A549 (cell line): ENCODE measurements at regions not wholly inside any gene's neighbourhood (a gene's known extent, or its start where the extent isn't known, plus 50 kb on each side); places are given as distances from the start of the nearest gene placed in this dataset.

Experiments used
- ATAC-seq, 2 experiments: fragments of 200-7000 bp in 1 of 2; fragments of >200 bp in 1 of 2; cut with Nextera tagmentation in 1 of 2; cut with Tn5 transposase in 1 of 2; 3 replicates each; pipeline versions ENCODE4 v1.8.0 to v1.9.1; 2018 to 2020; ENCODE audit warnings: mild to moderate bottlenecking in 1 of 2, moderate library complexity in 1 of 2
- CTCF ChIA-PET: fragments of 300-600 bp; sonication (Branson Sonifier 250); formaldehyde crosslinking; extraction: SDS; loops from one replicate; lab custom pipeline; 2021; ENCODE audit warnings: antibody characterized with exemption, inconsistent platforms; lab: Yijun Ruan, JAX
- POLR2A ChIA-PET: fragments of 350-600 bp; formaldehyde crosslinking; extraction: SDS; loops from one replicate; lab custom pipeline; 2021; ENCODE audit warnings: antibody characterized with exemption, inconsistent platforms; lab: Yijun Ruan, JAX
- DNase-seq, 2 experiments: peaks; one replicate each; pipeline versions ENCODE4 v3.0.0 to v3.0.0-alpha.2; 2011 to 2016; ENCODE audit warnings: low read depth in 1 of 2, low spot score in 1 of 2
- FAIRE-seq: peaks from 2 replicates; lab custom pipeline; 2011; peaks lifted over from hg19 to GRCh38; lab: Jason Lieb, UNC
- H3K27ac ChIP-seq, 2 experiments: fragments of >200 bp; sonication (Bioruptor Twin); formaldehyde crosslinking; 3 replicates each; pipeline ENCODE4 v1.5.1; 2016 to 2017
- H3K4me1 ChIP-seq: fragments of >200 bp; sonication (Bioruptor Twin); formaldehyde crosslinking; 3 replicates; pipeline ENCODE4 v1.6.1; 2016
- H3K4me2 ChIP-seq: fragments of >200 bp; sonication (Bioruptor Twin); formaldehyde crosslinking; 3 replicates; pipeline ENCODE4 v1.6.1; 2016
- H3K4me3 ChIP-seq: fragments of >200 bp; sonication (Bioruptor Twin); formaldehyde crosslinking; 3 replicates; pipeline ENCODE4 v1.5.1; 2016
- H3K9me3 ChIP-seq: fragments of >200 bp; sonication (Bioruptor Twin); formaldehyde crosslinking; 3 replicates; pipeline ENCODE4 v1.6.1; 2016
- CBX8 ChIP-seq: fragments of 200-600 bp; sonication (generic); IDR thresholded peaks from 2 replicates; pipeline ENCODE4 v1.6.1; 2016
- EHF ChIP-seq: fragments of 250-450 bp; sonication (Bioruptor Pico); IDR thresholded peaks from 2 replicates; pipeline ENCODE4 v1.5.0; 2020; ENCODE audit warnings: mild to moderate bottlenecking
- ELK1 ChIP-seq: fragments of 150-350 bp; IDR thresholded peaks from 2 replicates; pipeline ENCODE4 v1.6.1; 2014; ENCODE audit warnings: low read depth, mild to moderate bottlenecking, low read length
- EP300 ChIP-seq, 2 experiments: fragments of >200 bp; sonication (Bioruptor Twin); formaldehyde crosslinking; IDR thresholded peaks; 2 replicates in 1 of 2; 3 replicates in 1 of 2; pipeline ENCODE4 v1.6.1; 2016 to 2017
- FOSB ChIP-seq: fragments of 250-450 bp; sonication (Bioruptor Pico); IDR thresholded peaks from 2 replicates; pipeline ENCODE4 v1.5.0; 2020; ENCODE audit warnings: mild to moderate bottlenecking, moderate library complexity
- FOSL2 ChIP-seq, 2 experiments: fragments of 450-650 bp in 1 of 2; fragments of >200 bp in 1 of 2; sonication (Bioruptor Twin) in 1 of 2; formaldehyde crosslinking; IDR thresholded peaks; 2 replicates each; pipeline versions ENCODE4 v1.5.0 to v1.6.1; 2016 to 2020; ENCODE audit warnings: mild to moderate bottlenecking in 1 of 2, moderate library complexity in 1 of 2
- GATA3 ChIP-seq: IDR thresholded peaks from 2 replicates; pipeline ENCODE4 v1.6.1; 2012; ENCODE audit warnings: borderline replicate concordance
- HDAC2 ChIP-seq: fragments of 200-600 bp; sonication (generic); IDR thresholded peaks from 2 replicates; pipeline ENCODE4 v1.6.1; 2016
- HEYL ChIP-seq: fragments of 250-450 bp; sonication (Bioruptor Pico); IDR thresholded peaks from 2 replicates; pipeline ENCODE4 v1.8.0; 2021; ENCODE audit warnings: mild to moderate bottlenecking, moderate library complexity
- HOXA7 ChIP-seq: fragments of 250-450 bp; sonication (Bioruptor Pico); IDR thresholded peaks from 2 replicates; pipeline ENCODE4 v1.5.0; 2020; ENCODE audit warnings: mild to moderate bottlenecking, moderate library complexity
- JUN ChIP-seq, 2 experiments: fragments of >200 bp; sonication (Bioruptor Twin); formaldehyde crosslinking; IDR thresholded peaks; 2 replicates in 1 of 2; 3 replicates in 1 of 2; pipeline ENCODE4 v1.6.1; 2016 to 2017
- JUNB ChIP-seq: fragments of >200 bp; sonication (Bioruptor Twin); formaldehyde crosslinking; IDR thresholded peaks from 2 replicates; pipeline ENCODE4 v1.6.1; 2016
- KDM1A ChIP-seq: fragments of 200-600 bp; sonication (generic); IDR thresholded peaks from 2 replicates; pipeline ENCODE4 v1.6.1; 2016; ENCODE audit warnings: low read depth, mild to moderate bottlenecking
- KDM5A ChIP-seq: fragments of 200-600 bp; sonication (generic); IDR thresholded peaks from 2 replicates; pipeline ENCODE4 v1.6.1; 2016; ENCODE audit warnings: antibody characterized with exemption, mild to moderate bottlenecking
- PBX3 ChIP-seq: IDR thresholded peaks from 2 replicates; pipeline ENCODE4 v1.6.1; 2012
- PHF8 ChIP-seq: fragments of 200-600 bp; sonication (generic); IDR thresholded peaks from 2 replicates; pipeline ENCODE4 v1.6.1; 2016; ENCODE audit warnings: low read depth, mild to moderate bottlenecking, antibody characterized with exemption, moderate library complexity, borderline replicate concordance
- POLR2A ChIP-seq: IDR thresholded peaks from 2 replicates; pipeline ENCODE4 v1.6.1; 2012; ENCODE audit warnings: mild to moderate bottlenecking, low read length
- RCOR1 ChIP-seq: fragments of 150-350 bp; IDR thresholded peaks from 2 replicates; pipeline ENCODE4 v1.6.1; 2014; ENCODE audit warnings: antibody characterized with exemption, low read length, low read depth
- RFX5 ChIP-seq: fragments of 450-650 bp; IDR thresholded peaks from 2 replicates; pipeline ENCODE4 v1.7.1; 2014; ENCODE audit warnings: antibody characterized with exemption, mild to moderate bottlenecking, moderate library complexity
- RNF2 ChIP-seq: fragments of 200-600 bp; sonication (generic); IDR thresholded peaks from 2 replicates; pipeline ENCODE4 v1.6.1; 2016; ENCODE audit warnings: low read depth, mild to moderate bottlenecking, antibody characterized with exemption, moderate library complexity, borderline replicate concordance
- SMC3 ChIP-seq: fragments of >200 bp; sonication (Bioruptor Twin); formaldehyde crosslinking; IDR thresholded peaks from 3 replicates; pipeline ENCODE4 v1.6.1; 2018; ENCODE audit warnings: inconsistent platforms
- ZNF302 ChIP-seq: fragments of 250-450 bp; sonication (Bioruptor Pico); IDR thresholded peaks from 2 replicates; pipeline ENCODE4 v1.9.0; 2021; ENCODE audit warnings: inconsistent platforms, mild to moderate bottlenecking, moderate library complexity
- WGBS: methylation state at CpG from one replicate; pipeline ENCODE4 v1.1.6; 2017; ENCODE audit errors: missing lambda C conversion rate; 5-methylcytosine and 5-hydroxymethylcytosine counted together
- TF ChIP-seq, protein P1 (sequence below): fragments of 200-600 bp; sonication (generic); IDR thresholded peaks from 2 replicates; pipeline ENCODE4 v1.6.1; 2016; ENCODE audit warnings: antibody characterized with exemption, mild to moderate bottlenecking, moderate library complexity

- DNase-seq (no peak), FAIRE-seq (no peak), ATAC-seq (no peak)
- Histone ChIP-seq H3K4me3 (no peak overlapping the region), H3K4me1 (no peaks in the 10 kb centered on the region), H3K4me2 (no peak overlapping the region), H3K9me3 (no peaks in the 10 kb centered on the region), H3K27ac (no peak overlapping the region)
- 18% methylated on average over 2 of the region's 2 CpGs for WGBS
- peak; percentile 90; the same call in 1 of the 2 replicates for TF ChIP-seq RNF2
- TF ChIP-seq ELK1: no peak
- TF ChIP-seq POLR2A: no peak
- no peak for TF ChIP-seq PBX3
- 0 out of 2 replicates have a peak, but pooled peaks have one; percentile 60 for TF ChIP-seq CBX8
- no peak for TF ChIP-seq HDAC2
- ChIA-PET CTCF (no interaction called here), POLR2A (no interaction called here)
Observed at GRCh38 chr4:138633580-138633904, 382.0 kb upstream of the NOCT start.

- ATAC-seq (no peak), FAIRE-seq (no peak), DNase-seq (no peak)
- H3K4me2 ChIP-seq: no peak overlapping the region
- no peak overlapping the region for H3K4me3 ChIP-seq
- 49% methylated on average over 5 of the region's 5 CpGs for WGBS
- no peak overlapping the region for H3K27ac ChIP-seq
- no peaks in the 10 kb centered on the region for H3K4me1 ChIP-seq
- ChIA-PET CTCF (no interaction called here), POLR2A (no interaction called here)
- no peak for TF ChIP-seq SMC3
- TF ChIP-seq RCOR1: no peak
- TF ChIP-seq JUN (IDR thresholded peaks at IDR 0.05): no peak
- TF ChIP-seq KDM5A: no peak
- no peak for TF ChIP-seq HOXA7 (CRISPR knock-in tag)
- no peak for TF ChIP-seq FOSB
- TF ChIP-seq FOSL2 (IDR thresholded peaks at IDR 0.05): no peak
- TF ChIP-seq FOSL2 (CRISPR knock-in tag; IDR thresholded peaks at IDR 0.05): no peak
- no peak for TF ChIP-seq ZNF302 (CRISPR knock-in tag)
- no peak for TF ChIP-seq EP300 (IDR thresholded peaks at IDR 0.05)
- no peak for TF ChIP-seq KDM1A
- no peak for TF ChIP-seq GATA3
- TF ChIP-seq JUNB: no peak
- no peak for TF ChIP-seq EHF (CRISPR knock-in tag)
- TF ChIP-seq HEYL (CRISPR knock-in tag): no peak
- no peaks in the 10 kb centered on the region for H3K9me3 ChIP-seq
Observed at GRCh38 chr4:138632856-138633579, 382.6 kb upstream of the NOCT start.

- Histone ChIP-seq H3K4me2 (no peak overlapping the region), H3K4me3 (no peak overlapping the region), H3K27ac (no peak overlapping the region), H3K4me1 (no peaks in the 10 kb centered on the region), H3K9me3 (no peaks in the 10 kb centered on the region)
- TF ChIP-seq PHF8: no peak
- no peak for TF ChIP-seq ZNF302 (CRISPR knock-in tag)
- no peak for TF ChIP-seq HEYL (CRISPR knock-in tag)
- no peak for TF ChIP-seq KDM1A
- TF ChIP-seq, protein P1, sequence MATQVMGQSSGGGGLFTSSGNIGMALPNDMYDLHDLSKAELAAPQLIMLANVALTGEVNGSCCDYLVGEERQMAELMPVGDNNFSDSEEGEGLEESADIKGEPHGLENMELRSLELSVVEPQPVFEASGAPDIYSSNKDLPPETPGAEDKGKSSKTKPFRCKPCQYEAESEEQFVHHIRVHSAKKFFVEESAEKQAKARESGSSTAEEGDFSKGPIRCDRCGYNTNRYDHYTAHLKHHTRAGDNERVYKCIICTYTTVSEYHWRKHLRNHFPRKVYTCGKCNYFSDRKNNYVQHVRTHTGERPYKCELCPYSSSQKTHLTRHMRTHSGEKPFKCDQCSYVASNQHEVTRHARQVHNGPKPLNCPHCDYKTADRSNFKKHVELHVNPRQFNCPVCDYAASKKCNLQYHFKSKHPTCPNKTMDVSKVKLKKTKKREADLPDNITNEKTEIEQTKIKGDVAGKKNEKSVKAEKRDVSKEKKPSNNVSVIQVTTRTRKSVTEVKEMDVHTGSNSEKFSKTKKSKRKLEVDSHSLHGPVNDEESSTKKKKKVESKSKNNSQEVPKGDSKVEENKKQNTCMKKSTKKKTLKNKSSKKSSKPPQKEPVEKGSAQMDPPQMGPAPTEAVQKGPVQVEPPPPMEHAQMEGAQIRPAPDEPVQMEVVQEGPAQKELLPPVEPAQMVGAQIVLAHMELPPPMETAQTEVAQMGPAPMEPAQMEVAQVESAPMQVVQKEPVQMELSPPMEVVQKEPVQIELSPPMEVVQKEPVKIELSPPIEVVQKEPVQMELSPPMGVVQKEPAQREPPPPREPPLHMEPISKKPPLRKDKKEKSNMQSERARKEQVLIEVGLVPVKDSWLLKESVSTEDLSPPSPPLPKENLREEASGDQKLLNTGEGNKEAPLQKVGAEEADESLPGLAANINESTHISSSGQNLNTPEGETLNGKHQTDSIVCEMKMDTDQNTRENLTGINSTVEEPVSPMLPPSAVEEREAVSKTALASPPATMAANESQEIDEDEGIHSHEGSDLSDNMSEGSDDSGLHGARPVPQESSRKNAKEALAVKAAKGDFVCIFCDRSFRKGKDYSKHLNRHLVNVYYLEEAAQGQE: no peak
- TF ChIP-seq RFX5: no peak
- CTCF ChIA-PET: no interaction called here
- 82% methylated on average over 3 of the region's 3 CpGs for WGBS
- FAIRE-seq (no peak), ATAC-seq (no peak), DNase-seq (no peak)
- POLR2A ChIA-PET: no interaction called here
Observed at GRCh38 chr4:138630666-138631065, 384.9 kb upstream of the NOCT start.
